Testis (tissue), 2 donors: ENCODE measurements at regions not wholly inside any gene's neighbourhood (a gene's known extent, or its start where the extent isn't known, plus 50 kb on each side); places are given as distances from the start of the nearest gene placed in this dataset.

Experiments used
- CTCF ChIP-seq, 3 experiments: fragments of 450-650 bp in 2 of 3; fragments of 200-600 bp in 1 of 3; sonication (generic) in 1 of 3; IDR thresholded peaks; one replicate each; pipeline ENCODE4 v1.5.1; 2016 to 2019; ENCODE audit warnings: antibody characterized with exemption in 3 of 3, mild to moderate bottlenecking in 2 of 3, moderate library complexity in 1 of 3
- POLR2A ChIP-seq: fragments of 450-650 bp; IDR thresholded peaks from one replicate; pipeline ENCODE4 v1.6.1; 2017; ENCODE audit warnings: antibody characterized with exemption, mild to moderate bottlenecking, moderate library complexity

- TF ChIP-seq CTCF (IDR thresholded peaks at IDR 0.05): no peak
- TF ChIP-seq POLR2A: no peak
Measured at GRCh38 chr18:30056528-30056927, 986.0 kb downstream of the DSC3 start.
